ENCODE measurements at regions not wholly inside any gene's neighbourhood (a gene's known extent, or its start where the extent isn't known, plus 50 kb on each side); places are given as distances from the start of the nearest gene placed in this dataset.

DNA sequence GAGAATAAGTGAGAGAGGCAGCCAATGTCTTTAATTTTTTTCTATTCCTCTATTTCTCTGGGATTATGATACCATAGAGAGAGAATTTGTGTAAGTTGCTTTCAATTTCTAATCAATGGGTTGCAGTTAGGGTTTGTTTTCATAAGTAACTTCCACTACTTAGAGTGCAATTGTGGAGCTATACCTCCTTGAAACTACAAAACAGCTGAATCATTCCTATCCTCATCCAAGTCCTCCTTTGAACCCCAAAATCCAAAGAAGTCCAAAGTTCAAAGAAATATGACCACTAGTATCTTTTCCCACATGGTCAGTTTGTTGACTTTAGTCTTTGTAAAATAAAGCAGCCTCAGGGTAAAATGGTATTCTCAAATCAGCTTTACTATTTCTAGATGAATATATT is 1085.4 kb upstream of the INTU start:
- TF ChIP-seq GATA2 (IDR thresholded peaks at IDR 0.05; ENCODE audit: low read depth, low read length) (no peak), GATA3 (IDR thresholded peaks at IDR 0.05; ENCODE audit: low read depth, low read length) (no peak)

DNA sequence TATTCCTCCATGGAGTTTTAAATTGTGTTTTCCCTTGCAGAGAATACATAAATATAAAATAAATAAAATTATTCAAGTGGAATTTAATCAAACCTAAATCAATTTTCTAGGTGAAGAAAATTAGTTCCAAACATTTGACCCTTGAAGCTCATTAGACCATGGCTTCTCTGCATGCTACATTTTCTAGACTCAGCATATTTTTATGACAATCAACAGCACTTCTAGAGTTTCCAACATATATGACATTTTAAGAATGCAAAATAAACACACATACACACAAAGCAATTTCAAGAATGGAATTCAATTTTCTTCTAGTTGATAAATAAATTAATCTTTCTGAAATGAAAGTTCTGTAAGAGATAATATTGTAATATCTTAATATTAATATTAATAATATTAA is 1083.9 kb upstream of the INTU start:
- no peak for TF ChIP-seq GATA3 (IDR thresholded peaks at IDR 0.05; ENCODE audit: low read depth, low read length)
- no peak for TF ChIP-seq GATA2 (IDR thresholded peaks at IDR 0.05; ENCODE audit: low read depth, low read length)

DNA sequence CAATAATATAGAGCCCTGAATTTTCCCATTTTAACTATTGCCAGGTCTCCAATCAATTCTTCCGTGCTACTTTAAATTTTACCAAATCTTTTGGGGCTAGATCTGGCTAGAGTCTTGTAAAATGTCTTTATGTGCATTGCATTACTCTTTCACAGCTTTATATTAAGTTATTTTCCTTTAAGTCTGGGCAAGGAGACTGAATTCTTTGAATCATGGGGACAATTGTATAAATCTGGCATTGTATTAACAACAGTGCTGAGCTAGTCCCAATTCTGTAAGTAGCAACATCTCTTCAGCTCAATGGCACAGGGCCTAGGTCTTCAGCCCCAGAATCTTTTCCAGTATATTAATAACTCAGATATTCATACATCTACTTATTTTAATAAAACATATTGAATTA is 1080.4 kb upstream of the INTU start:
- TF ChIP-seq GATA3 (IDR thresholded peaks at IDR 0.05; ENCODE audit: low read depth, low read length) (no peak), GATA2 (IDR thresholded peaks at IDR 0.05; ENCODE audit: low read depth, low read length) (no peak)

DNA sequence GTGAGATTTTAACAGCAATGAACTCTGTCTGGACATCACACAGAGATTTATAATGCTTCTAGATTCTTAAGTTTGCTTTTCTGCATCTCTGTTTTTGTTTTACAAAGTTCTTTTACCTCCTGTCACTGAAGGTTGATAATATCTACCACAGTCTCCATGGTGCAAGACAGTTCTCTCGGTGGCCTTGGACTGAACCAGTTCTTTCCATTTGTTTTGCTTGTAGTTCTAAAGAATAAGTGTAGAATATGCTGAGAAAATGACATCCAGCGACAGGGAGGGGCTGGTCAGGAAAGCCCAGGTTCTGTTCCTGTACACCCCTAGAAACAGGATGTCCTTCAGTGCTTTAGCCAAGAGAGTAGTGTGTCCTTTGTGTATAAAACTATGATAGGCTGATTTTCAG is 1079.5 kb upstream of the INTU start:
- TF ChIP-seq GATA2 (IDR thresholded peaks at IDR 0.05; ENCODE audit: low read depth, low read length) (no peak), GATA3 (IDR thresholded peaks at IDR 0.05; ENCODE audit: low read depth, low read length) (no peak)

DNA sequence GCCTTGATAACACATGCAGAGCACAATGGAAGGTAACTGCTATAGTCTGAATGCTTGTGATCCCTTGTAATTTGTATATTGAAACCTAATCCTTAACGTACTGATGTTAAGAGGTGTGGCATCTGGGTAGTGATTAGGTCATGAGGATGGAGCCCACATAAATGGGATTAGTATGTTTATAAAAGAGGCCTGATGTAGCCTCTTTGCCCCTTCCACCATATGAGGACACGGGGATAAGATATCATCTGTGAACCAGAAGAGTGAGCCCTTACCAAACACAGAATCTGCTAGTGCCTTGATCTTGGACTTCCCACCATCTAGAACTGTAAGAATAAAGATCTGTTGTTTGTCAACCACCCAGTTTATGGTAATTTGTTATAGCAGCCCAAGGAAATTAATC is 1074.2 kb upstream of the INTU start:
- TF ChIP-seq GATA2 (IDR thresholded peaks at IDR 0.05; ENCODE audit: low read depth, low read length) (no peak), GATA3 (IDR thresholded peaks at IDR 0.05; ENCODE audit: low read depth, low read length) (no peak)

DNA sequence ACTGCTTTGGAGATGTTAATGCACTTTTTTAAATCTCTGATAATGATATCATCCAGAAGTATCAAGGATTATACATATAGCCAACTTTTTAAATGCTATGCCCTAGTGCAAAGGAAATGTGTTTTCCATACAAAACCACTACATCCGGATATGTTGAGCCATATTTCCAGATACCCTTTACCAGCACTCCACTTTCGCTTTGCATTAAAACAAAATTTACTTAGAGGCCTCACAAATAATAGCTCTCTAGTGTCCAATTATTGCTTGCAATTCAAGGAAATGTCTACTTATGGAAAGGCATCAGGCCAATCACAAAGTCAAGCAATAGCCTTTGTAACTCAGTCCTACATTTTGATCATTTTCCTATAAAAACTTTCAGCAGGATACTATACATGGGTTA is 1072.8 kb upstream of the INTU start:
- TF ChIP-seq GATA2 (IDR thresholded peaks at IDR 0.05; ENCODE audit: low read depth, low read length), result no peak
- TF ChIP-seq GATA3 (IDR thresholded peaks at IDR 0.05; ENCODE audit: low read depth, low read length), result no peak

DNA sequence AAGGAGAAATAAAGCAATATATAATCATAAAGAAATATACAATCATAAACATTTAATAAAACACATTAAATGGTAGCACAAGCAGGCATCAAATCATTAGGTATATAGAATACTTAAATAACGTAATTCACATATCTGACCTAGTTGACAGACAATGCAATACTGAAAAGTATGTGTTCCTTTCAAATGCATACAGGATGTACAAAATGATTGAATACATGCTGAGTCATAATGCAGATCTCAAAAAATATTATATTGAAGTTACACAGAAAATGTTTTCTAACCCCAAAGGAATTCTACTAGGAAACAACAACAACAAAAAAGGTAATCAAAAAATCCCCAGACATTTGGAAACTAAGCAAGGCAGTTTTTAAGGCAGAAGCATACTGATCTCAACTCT is 1072.0 kb upstream of the INTU start:
- TF ChIP-seq GATA3 (IDR thresholded peaks at IDR 0.05; ENCODE audit: low read depth, low read length) (no peak), GATA2 (IDR thresholded peaks at IDR 0.05; ENCODE audit: low read depth, low read length) (no peak)

DNA sequence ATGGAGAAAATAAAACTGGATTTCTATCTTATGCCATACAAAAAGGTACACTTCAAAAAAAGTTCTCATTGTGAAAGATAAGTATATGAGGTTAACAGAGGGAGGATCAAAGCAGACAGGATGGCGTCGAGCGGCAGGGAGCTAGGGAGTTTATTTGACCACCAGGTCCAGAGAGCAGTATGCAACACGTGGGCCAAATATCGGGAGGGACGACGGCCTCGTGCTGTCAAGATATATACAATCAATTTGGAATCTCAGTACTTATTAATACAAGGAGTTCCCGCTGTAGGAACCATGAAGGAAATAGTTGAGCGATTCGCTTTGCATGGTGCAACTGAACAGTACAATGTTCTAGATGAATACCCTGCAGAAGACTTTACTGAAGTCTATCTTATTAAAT is 1069.4 kb upstream of the INTU start:
- no peak for TF ChIP-seq GATA3 (IDR thresholded peaks at IDR 0.05; ENCODE audit: low read depth, low read length)

DNA sequence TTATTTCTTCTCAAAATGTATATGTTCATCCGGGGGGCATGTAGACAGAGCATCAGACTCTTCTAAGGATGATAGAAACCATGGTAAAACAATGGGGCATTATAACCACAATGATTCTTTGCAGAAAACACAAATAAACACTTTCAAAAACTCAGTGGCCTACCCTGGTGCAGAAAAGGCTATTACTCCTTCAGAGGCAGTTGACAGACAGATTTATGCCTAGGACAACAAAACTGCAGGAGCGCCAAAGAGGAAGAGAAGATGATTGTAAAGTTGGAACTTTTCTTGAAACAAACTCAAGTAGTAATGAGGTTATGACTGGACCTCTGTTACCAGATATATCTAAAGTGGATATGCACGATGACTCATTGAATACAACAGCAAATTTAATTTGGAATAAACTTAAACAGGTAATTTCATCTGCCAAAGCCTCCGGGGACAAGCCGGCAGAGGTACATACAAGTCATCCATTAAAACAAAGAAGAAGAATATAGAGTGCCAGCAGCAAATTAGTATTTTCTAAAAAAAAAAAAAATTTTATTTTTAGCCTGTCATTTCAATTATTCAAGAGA is 1068.4 kb upstream of the INTU start:
- TF ChIP-seq GATA3 (IDR thresholded peaks at IDR 0.05; ENCODE audit: low read depth, low read length) (no peak), GATA2 (IDR thresholded peaks at IDR 0.05; ENCODE audit: low read depth, low read length) (no peak)

DNA sequence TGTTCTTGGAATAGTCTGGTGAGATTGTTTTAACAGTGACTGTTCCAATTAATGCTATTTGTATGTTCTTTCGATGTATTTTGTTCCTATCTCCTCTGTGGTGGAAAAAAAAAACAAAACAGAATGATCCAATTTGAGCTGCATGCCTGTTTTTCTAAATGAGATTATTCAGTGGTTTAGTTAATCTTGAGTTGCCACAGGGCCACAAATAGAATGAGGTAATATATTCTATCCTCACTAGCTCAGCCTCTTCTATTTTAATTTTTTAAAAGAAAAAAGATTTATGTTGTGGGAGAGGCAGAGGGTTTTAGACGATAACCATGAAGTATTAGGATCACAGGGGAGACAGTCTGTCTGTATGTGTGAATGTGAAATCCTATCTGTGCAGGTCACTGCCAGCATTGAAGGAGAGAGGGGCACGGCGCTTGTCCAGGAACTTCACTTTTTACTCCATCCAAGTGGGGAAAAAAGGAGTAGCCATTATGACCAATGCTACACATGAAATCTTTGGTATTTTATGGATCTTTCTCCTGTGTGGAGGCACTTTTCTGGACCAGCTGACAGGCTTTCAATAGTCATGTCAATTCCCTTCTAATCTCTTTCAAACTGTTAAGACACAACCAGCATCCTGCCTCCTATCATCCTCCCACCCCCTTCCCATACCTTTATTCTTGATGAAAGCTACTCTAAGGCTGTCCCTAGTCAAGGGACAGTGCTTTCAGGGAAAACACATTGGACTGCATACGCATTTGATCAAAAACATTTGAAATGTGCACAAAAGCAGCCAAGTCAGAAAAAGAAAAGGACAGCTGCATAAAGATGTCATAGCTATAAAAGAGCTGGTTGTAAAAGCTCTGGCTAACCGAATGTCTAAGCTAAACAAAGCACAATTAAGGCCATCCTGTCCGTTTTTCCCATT is 1063.8 kb upstream of the INTU start:
- TF ChIP-seq GATA2 (IDR thresholded peaks at IDR 0.05; ENCODE audit: low read depth, low read length), result 0 out of 2 replicates have a peak, but pooled peaks have one; percentile 11
- no peak for TF ChIP-seq GATA3 (IDR thresholded peaks at IDR 0.05; ENCODE audit: low read depth, low read length)

DNA sequence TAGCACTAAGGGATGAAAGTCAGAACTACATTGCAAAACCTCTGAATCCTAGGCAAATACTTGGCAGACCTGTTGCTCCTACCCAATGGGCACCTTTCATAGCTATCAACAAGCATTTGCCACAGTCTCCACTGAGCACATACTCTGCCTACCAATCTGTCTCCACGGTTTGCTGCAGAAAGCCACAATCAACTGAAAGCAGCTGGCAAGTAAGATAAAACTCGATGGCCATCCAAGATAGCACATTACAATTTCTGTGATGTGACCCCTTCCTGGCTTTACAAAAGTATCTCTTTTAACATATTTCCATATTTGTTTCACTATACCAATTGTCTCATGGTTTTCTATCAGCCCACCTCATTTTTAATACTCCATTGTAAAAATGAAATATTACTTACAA is 1060.5 kb upstream of the INTU start:
- no peak for TF ChIP-seq GATA3 (IDR thresholded peaks at IDR 0.05; ENCODE audit: low read depth, low read length)
- no peak for TF ChIP-seq GATA2 (IDR thresholded peaks at IDR 0.05; ENCODE audit: low read depth, low read length)

DNA sequence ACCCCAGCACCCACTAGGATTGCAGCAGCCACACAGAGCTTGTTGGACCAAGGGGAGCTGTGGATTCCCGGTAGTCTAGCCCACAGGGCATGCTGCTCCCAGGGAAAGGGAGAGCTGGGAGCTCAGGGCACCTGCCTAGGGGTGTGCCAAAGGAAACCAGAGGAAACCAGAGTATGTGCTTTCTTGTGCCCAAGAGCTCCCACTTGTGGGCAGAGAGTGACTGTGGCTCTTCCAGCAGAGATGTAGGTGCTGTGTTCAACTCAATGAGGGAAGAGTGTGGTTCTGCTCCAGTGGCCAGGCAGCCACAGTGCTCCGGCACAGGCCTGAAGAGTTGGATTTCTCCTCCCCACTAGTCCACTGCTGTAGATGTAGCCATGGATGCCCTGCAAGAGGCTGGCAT is 1050.0 kb upstream of the INTU start:
- TF ChIP-seq GATA2 (IDR thresholded peaks at IDR 0.05; ENCODE audit: low read depth, low read length), result no peak
- TF ChIP-seq GATA3 (IDR thresholded peaks at IDR 0.05; ENCODE audit: low read depth, low read length), result no peak

DNA sequence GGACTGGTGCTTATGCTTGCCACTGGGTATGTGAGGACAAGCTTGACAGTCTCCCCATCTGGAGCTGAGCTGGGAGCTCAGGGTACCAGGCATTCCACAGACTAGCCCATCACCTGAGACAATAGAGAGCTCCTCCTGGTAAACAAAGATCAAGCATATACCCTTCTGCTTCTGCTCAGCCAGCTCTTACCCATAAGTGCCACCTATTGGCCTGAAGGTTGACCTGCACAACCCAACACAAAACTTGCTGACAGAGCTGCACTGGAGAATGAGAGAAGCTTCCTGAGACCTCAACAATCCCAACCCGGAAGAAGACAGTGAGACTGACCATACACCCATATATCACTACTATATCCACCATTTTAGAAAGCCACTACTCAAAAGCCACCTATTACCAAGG is 1049.2 kb upstream of the INTU start:
- TF ChIP-seq GATA2 (IDR thresholded peaks at IDR 0.05; ENCODE audit: low read depth, low read length) (no peak), GATA3 (IDR thresholded peaks at IDR 0.05; ENCODE audit: low read depth, low read length) (no peak)

DNA sequence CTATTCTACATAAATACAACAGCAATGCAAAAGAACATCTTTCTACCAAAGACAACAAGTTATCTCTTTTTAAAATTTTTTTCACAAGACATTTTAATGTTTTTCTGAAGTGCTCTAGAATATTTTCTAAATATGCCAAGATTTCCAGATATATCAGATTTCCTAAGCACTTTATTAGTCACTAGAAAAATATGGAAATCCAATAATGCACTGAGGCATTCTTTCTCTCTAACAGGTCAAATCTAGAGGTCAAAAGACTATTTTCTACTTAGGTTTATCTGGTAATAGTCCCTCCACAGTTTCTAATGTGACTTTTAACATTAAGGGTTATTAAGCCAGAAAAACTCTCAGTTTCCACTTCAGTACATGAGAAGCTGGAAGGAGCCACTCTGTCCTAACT is 1041.2 kb upstream of the INTU start:
- TF ChIP-seq GATA3 (IDR thresholded peaks at IDR 0.05; ENCODE audit: low read depth, low read length) (no peak), GATA2 (IDR thresholded peaks at IDR 0.05; ENCODE audit: low read depth, low read length) (no peak)

DNA sequence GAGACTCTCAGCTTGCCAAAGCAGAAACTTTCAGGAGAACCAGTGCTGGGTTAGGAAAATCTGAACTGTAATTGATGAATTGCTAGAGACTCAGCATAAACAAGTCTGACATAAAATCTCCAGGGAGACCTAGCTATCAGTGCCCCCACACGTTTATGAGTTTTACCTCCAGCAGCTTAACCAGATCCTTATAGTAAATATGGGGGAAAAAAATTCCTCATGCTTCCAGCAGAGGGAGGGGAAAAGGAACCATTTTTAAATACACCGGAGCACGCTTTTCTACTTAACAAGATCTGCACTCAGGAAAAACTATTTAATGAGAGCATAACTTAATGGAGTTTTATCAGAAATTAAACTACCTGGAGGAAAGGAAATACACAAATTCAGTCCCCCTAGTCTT is 1040.7 kb upstream of the INTU start:
- TF ChIP-seq GATA3 (IDR thresholded peaks at IDR 0.05; ENCODE audit: low read depth, low read length), result no peak
- TF ChIP-seq GATA2 (IDR thresholded peaks at IDR 0.05; ENCODE audit: low read depth, low read length), result no peak

All from SH-SY5Y (cell line).